ENCODE measurements at regions not wholly inside any gene's neighbourhood (a gene's known extent, or its start where the extent isn't known, plus 50 kb on each side); places are given as distances from the start of the nearest gene placed in this dataset.

DNA sequence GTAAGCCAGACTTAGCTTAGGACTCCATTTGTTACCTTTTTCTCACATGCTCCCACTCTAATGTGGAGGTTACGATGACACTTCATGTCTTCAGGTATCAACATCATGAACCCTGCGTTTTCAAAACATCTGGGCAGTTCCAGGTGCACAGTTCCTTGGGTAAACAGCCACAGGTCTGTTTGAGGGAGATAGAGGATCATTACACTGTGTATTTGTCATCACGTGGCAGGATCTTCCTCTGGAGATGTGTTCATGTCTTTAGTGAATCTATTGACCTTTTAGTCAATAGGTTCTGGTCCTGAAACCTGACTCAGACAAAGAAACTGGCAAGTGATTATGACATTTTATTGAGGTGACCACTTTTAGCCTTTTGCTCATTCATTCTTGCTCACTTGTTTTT is 145.5 kb downstream of the ANKRD7 start:
- TF ChIP-seq CTCF (IDR thresholded peaks at IDR 0.05; ENCODE audit: extremely low read depth, insufficient read depth, missing control alignments), result no peak
- in situ Hi-C loops (cut with MboI; ENCODE audit: low pct_unique_long_range_greater_than_20kb, low sequenced_read_pairs, unreplicated experiment), result no loop called here
- no peak for DNase-seq (ENCODE audit: low spot score)

DNA sequence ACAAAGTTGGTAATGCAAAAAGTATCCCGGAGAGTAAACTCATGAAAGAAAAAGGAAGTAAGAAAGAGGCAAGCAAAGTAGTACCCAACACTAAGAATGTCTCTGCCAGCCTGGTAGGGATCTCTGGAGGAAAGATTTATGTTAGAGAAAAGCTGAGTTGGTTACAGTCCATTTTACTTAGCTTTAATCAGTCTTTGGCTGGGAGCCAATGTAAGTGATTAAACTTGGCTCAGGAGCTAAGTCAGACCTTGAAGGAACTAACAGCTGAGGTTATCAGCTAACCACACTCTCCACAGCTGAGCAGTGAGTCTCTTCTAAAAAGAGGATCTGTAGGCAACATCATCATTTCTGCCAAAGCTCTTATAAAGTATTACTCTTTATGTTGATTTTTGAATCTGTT is 148.0 kb downstream of the ANKRD7 start:
- DNase-seq (ENCODE audit: low spot score), result no peak
- no peak for TF ChIP-seq CTCF (IDR thresholded peaks at IDR 0.05; ENCODE audit: extremely low read depth, insufficient read depth, missing control alignments)
- in situ Hi-C loops (cut with MboI; ENCODE audit: low pct_unique_long_range_greater_than_20kb, low sequenced_read_pairs, unreplicated experiment), result no loop called here

DNA sequence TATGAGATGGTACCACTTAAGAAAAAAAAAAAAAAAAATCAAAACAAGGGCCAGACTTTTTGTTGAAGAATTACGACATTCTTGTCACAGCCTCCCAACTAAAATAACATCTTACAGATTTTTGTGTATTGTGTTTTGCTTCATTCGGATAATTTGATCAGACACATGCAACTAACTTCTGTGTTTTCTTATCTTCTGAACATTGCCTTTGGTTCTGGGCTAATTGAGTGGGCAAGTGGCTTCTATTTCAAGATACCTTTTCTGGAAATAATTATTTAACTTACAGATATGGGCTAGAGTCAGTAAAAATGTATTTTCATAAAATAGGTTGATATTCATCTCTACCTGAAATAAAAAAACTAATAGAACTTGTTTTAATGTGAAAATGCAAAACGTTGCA is 165.1 kb downstream of the ANKRD7 start:
- in situ Hi-C loops (cut with MboI; ENCODE audit: low pct_unique_long_range_greater_than_20kb, low sequenced_read_pairs, unreplicated experiment), result no loop called here
- no peak for DNase-seq (ENCODE audit: low spot score)
- no peak for TF ChIP-seq CTCF (IDR thresholded peaks at IDR 0.05; ENCODE audit: extremely low read depth, insufficient read depth, missing control alignments)

DNA sequence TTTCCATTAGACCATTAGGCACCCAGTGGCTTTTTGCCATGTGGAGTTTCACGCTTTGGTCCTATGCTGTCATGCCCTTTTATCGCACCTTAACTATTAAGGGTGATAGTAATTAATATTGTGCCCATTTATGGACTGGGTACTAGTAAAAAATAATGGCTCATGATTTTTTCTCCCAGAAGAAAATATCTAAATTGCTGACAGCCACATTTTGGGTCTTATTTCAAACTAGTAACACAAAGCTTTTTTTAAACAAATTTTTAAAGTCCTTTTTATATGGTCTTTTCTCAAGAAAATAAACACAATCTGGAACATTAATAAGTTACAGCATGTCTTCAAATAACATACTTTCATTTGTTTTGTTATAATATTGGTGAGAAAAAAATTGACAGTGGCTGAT is 179.7 kb downstream of the ANKRD7 start:
- TF ChIP-seq CTCF (IDR thresholded peaks at IDR 0.05; ENCODE audit: extremely low read depth, insufficient read depth, missing control alignments), result no peak
- in situ Hi-C loops (cut with MboI; ENCODE audit: low pct_unique_long_range_greater_than_20kb, low sequenced_read_pairs, unreplicated experiment), result no loop called here
- DNase-seq (ENCODE audit: low spot score), result no peak

- DNase-seq (ENCODE audit: low spot score), result no peak
- no peak for TF ChIP-seq CTCF (IDR thresholded peaks at IDR 0.05; ENCODE audit: extremely low read depth, insufficient read depth, missing control alignments)
Measured at GRCh38 chr7:118418433-118418832, 193.9 kb downstream of the ANKRD7 start.

DNA sequence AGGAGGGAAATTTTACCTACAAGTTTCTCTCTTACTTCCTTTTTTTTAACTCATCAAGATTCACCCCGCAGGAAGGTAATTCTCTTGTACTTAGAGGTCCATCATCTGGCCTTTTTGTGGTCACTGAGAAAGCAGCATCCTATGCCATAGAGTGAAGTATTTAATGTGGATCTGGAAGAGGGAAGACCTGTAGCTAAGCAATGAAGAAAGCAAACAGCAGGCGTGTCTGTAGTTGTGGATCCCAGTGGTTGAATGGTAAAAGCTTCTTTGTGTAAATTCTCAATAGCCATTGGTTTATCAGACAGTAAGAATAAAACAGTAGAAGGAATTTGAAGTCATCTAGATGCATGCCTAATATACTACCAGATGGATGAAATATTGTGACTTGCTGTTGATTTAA is 196.4 kb downstream of the ANKRD7 start:
- TF ChIP-seq CTCF (IDR thresholded peaks at IDR 0.05; ENCODE audit: extremely low read depth, insufficient read depth, missing control alignments), result no peak
- no peak for DNase-seq (ENCODE audit: low spot score)
- in situ Hi-C loops (cut with MboI; ENCODE audit: low pct_unique_long_range_greater_than_20kb, low sequenced_read_pairs, unreplicated experiment), result no loop called here

More at GRCh38 chr7:118418433-118418832, 193.9 kb downstream of the ANKRD7 start:
- in situ Hi-C loops (cut with MboI; ENCODE audit: low pct_unique_long_range_greater_than_20kb, low sequenced_read_pairs, unreplicated experiment), result no loop called here

DNA sequence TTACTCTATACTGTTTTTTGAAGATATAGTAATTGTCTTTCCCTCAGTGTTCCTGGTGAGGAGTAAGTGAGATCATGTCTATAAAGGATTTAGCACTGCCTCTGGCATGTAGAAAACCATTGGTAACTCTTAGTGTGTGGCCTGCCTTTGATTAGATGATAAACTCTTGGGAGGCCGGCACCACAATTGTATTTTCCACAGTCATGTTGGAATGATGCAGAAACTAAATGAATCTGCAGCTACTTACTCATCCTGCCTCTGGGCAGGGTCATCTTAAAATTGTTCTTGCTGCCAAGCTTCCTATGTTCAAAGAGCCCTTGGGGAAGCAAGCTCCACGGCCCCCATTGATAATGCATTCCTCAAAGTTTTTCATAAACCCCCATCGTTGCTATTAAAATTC is 204.6 kb downstream of the ANKRD7 start:
- DNase-seq (ENCODE audit: low spot score), result no peak
- in situ Hi-C loops (cut with MboI; ENCODE audit: low pct_unique_long_range_greater_than_20kb, low sequenced_read_pairs, unreplicated experiment), result no loop called here
- TF ChIP-seq CTCF (IDR thresholded peaks at IDR 0.05; ENCODE audit: extremely low read depth, insufficient read depth, missing control alignments), result no peak

Data from GM13977 (cell line).